GM19463 (cell line): ENCODE measurements at regions not wholly inside any gene's neighbourhood (a gene's known extent, or its start where the extent isn't known, plus 50 kb on each side); places are given as distances from the start of the nearest gene placed in this dataset.

Source experiments
- ATAC-seq: cut with Tn5 transposase; IDR thresholded peaks from one replicate; pipeline ENCODE4 v1.9.1; 2021; ENCODE audit warnings: mild to moderate bottlenecking, moderate library complexity; ENCODE audit not compliant: unreplicated experiment

- ATAC-seq, result no peak
Observed at GRCh38 chr2:234771176-234771575, 180.6 kb upstream of the SH3BP4 start.

GRCh38 chr2:234770715-234771141, 181.1 kb upstream of the SH3BP4 start:
- ATAC-seq, result no peak

GRCh38 chr2:234770031-234770506, 181.7 kb upstream of the SH3BP4 start:
- ATAC-seq, result no peak

DNA sequence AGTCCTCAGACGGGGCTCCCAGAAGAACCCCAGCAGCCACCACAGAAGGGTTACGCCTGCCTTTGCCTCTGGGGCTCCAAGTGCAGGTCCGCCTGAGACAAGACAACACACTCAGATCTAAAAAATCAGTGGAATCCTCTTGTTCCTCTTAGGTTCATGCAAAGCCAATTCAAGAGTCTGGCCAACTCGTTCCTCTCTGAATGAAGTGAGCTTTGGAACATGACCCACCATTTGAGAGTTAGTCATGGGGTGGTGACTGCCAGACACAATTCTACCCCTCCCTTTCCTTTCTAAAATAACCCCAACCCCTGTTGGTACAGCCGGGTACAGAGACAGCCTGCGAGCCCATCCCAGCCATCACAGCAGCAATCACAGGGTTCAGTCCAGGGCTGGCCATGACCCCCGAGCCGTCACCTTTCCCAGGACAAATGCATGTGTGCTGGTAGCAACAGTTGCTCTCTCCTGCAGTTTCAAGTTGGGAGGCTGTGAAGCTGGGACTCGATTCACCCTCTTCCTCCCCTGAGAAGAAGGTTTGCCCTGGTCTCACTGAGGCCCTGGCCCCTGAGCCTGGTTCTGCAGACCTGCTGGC, 183.1 kb upstream of the SH3BP4 start:
- no peak for ATAC-seq

DNA sequence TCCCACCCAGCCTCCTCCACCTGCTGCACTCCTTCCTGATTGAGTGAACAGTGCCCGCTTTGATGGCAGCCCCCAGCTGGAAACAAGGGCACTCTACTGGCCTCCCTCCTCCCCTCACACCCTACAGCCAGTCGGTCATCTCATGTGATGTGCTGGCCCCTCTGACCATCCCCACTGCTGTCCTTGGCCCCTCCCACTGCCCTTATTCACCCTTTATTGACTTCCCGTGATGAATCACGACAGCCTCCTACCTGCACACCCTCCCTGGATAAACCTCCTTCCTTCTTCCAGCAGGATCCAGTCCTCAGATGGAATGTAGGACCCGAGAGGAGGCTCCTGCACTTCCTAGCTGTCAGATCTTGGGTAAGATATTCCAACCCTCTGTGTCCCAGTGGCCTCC, 186.5 kb upstream of the SH3BP4 start:
- ATAC-seq, result no peak

DNA sequence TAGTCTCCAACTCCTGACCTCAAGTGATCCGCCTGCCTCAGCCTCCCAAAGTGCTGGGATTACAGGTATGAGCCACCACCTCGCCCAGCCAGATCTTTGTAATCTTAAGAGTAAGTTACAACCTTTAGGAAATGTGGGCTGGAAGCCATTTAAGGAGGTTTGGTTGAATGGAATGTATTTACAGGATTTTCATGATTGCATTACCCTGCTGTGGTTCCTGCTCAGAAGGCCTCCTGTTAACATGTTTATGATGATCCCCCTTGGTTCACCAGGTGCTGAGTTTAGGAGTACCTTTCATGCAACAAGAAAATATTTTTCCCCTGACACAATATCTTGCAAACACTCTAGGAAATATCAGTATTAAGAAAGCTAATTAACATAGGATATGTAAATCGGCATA, 187.4 kb upstream of the SH3BP4 start:
- ATAC-seq, result no peak

- ATAC-seq, result no peak
Observed at GRCh38 chr2:234763002-234763873, 188.6 kb upstream of the SH3BP4 start.

DNA sequence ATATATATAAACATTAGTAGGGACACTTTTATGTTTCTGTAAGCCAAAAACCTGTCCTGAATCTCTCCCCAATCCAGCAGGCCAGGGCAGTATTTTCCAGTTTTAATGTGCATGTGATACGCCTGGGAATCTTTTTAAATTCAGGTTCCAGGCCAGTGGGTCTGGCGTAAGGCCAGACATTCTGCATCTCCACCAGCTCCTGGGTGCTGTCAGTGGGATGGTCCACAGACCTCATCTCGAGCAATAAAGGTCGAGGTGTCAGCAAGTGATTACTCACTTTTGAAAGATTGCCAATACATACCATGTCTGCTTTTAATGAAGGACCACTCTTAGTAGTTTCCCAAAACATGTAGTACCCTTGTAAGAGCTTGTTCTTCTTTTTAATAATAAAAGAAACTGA, 189.9 kb upstream of the SH3BP4 start:
- no peak for ATAC-seq

GRCh38 chr2:234754126-234754525, 197.7 kb upstream of the SH3BP4 start:
- ATAC-seq, result no peak

DNA sequence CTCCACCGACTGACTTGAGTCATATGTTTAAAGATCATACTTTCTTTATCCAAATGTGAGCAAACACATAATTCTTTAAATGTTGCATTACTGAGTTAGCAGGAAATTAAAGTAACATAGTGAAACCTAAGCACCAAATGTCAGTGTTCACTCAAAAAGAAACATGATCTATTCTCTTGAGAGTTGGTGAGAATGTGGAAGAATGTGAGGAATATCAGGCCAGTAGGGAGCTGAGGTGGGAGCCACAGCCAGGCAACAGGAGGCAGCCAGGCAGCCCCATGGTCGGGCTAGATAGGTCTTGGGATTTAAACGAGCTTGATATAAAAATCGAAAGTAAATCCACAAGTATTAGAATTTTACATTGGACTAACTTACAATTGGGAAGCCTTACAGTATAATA, 198.1 kb upstream of the SH3BP4 start:
- no peak for ATAC-seq

GRCh38 chr2:234752966-234753365, 198.9 kb upstream of the SH3BP4 start:
- ATAC-seq, result no peak

DNA sequence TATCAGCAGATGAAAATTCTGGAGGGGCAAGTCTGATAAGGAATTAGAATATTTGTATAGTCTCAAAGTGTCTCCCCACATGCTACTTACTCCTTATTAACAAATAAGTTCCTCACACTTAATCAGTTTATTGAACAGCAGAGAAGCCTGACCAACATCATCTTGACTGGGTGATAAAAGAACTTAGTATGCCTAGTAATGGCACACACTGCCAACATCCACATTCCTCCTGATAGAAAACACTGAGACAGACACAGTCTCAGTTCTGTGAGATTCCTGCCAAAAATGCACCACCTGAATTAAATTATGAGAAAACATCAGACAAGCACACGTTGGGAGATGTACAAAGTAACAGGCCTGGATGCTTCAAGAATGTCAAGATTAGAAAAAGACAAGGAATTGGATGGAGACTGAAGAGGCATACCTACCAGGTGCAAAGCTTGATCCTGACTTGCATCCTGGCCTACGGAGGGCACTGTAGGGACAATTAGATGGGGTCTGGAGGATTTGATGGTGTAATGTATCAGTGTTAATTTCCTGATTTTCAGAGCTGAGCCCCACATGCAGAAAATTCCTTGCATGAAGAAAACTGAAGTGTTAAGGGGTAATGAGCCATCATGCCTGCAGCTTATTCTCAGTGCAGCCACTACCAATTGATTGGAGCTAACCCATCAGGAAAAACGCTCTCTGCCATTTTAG, 200.4 kb upstream of the SH3BP4 start:
- ATAC-seq, result no peak

GRCh38 chr2:234747833-234748559, 203.8 kb upstream of the SH3BP4 start:
- ATAC-seq, result no peak

GRCh38 chr2:234747032-234747431, 204.8 kb upstream of the SH3BP4 start:
- no peak for ATAC-seq

DNA sequence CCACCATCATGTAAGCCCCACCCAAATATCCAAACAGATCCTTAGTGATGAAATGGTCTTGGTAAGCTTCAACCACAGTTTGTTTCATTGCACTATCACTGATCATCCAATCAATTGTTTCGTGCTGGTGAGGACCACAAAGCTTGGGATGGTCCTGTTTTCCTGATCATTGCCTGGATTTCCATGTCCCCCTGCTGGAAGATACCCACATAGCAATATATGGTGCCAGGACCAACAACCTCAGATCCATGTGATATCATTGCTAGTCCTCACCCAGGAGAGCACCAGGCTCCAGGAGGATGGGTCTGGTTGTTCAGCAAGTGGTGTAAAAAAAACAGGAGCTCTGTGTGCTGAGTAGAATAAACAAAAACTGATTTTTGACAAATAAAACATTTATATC, 206.5 kb upstream of the SH3BP4 start:
- no peak for ATAC-seq

DNA sequence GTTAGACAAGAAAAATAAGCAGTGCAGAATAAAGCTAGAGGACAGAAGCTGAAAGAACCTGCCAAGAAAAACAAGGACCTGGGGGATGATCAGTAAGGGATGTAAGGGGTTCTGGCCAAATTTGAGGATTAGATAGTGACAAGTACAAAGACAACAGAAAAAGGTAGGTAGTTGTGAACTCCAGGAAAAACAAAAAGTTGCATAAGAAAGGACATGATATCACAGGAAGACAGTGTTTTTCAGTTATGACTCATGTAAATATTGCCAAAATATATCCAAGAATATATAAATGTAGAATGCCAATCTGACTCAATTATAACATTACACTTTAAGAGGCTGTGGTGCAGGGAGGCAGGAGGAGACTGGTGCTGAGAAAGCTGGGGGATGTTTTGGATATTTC, 209.8 kb upstream of the SH3BP4 start:
- no peak for ATAC-seq

GRCh38 chr2:234739061-234739460, 212.8 kb upstream of the SH3BP4 start:
- no peak for ATAC-seq

GRCh38 chr2:234735829-234736228, 216.0 kb upstream of the SH3BP4 start:
- no peak for ATAC-seq

DNA sequence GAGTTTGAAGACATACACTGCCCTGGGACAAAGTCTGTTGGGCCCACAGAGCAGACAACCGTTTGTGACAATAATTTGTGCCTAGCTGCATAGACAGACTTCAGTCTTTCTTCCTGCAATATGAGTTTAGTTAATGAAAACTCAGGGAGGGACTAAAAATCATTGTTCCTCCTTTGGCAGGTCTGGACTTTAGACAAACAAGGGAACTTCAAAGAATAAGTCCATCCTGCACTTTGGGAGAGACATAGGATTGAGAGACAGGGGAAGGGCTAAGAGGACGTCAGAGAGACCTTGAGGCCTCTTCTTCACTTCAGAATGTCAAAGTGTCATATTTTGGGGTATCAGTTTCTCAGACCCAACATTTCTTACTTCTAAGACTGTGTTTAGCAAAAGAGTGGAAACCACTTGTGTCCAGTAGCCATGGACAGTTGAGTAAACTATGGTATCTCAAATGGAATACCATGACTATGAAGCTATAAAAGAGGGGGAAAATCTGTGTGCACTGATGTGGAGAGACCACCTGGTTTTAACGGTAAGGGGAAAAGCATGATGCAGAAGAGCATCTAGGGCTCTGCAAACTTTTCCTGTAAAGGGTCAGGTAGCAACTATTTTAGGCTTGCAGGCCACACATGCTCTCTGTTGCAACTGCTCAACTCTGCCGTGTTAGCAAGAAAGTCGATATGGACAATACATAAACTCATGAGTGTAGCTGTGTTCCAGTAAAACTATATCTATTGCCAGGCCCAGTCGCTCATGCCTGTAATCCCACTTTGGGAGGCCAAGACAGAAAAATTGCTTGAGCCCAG, 217.8 kb upstream of the SH3BP4 start:
- no peak for ATAC-seq

DNA sequence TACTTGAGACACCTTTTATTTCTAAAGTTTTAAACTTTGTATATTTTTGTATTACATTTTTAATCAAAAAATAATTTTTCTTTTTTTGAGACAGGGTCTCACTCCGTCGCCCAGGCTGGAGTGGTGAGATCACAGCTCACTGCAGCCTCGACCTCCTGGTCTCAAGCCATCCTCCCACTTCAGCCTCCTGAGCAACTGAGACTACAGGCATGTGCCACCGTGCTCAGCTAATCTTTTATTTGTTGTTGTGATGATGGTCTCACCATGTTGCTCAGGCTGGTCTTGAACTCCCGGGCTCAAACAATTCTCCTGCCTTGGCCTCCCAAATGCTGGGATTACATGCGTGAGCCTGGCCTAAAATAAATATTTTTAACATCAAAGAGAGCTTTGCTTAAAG, 218.7 kb upstream of the SH3BP4 start:
- ATAC-seq, result no peak
